ENCODE measurements at regions not wholly inside any gene's neighbourhood (a gene's known extent, or its start where the extent isn't known, plus 50 kb on each side); places are given as distances from the start of the nearest gene placed in this dataset.

DNA sequence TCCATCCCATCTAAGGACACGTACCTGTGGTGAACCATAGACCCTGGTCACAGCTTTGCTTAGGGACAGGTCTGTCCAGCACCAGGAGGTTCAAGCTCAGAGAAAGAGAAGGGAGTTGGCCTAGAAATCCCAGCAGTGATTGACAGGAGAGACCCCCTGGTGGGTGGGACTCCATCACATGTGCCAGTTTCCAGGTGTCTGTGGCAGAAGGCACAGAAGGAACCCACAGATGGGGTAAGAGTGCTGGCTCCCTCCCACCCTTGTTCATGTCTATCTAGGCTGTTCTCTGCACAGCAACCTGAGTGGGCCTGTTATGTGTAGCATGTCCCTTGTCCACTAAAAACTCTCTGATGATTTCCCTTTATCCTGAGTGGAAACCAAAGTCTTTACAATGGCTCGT lies 54.0 kb upstream of the GRB10 start:
- TF ChIP-seq, protein P1, sequence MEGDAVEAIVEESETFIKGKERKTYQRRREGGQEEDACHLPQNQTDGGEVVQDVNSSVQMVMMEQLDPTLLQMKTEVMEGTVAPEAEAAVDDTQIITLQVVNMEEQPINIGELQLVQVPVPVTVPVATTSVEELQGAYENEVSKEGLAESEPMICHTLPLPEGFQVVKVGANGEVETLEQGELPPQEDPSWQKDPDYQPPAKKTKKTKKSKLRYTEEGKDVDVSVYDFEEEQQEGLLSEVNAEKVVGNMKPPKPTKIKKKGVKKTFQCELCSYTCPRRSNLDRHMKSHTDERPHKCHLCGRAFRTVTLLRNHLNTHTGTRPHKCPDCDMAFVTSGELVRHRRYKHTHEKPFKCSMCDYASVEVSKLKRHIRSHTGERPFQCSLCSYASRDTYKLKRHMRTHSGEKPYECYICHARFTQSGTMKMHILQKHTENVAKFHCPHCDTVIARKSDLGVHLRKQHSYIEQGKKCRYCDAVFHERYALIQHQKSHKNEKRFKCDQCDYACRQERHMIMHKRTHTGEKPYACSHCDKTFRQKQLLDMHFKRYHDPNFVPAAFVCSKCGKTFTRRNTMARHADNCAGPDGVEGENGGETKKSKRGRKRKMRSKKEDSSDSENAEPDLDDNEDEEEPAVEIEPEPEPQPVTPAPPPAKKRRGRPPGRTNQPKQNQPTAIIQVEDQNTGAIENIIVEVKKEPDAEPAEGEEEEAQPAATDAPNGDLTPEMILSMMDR (conservative IDR thresholded peaks at IDR 0.05; ENCODE audit: low read length), result no peak
- no peak for DNase-seq (ENCODE audit: low read depth)
- H3K4me3 ChIP-seq (ENCODE audit: low read length), result no peak overlapping the region

DNA sequence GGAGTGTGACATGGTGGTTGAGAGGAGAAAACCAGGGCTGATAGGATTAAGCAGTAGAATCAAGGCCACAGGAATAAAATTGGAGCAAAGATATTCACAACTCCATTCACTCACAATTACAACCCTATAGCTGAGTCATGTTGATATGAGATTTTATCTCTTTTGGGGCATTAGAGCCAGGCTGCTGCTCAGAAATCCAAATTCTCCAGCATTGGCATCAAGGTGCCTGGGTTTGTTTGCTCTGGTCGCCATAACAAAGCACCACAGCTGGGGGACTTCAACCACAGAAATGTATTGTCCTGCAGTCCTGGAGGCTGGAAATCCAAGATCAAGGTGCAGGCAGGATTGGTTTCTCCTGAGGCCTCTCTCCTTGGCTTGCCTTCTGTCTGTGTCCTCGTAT lies 52.5 kb upstream of the GRB10 start:
- no peak overlapping the region for H3K4me3 ChIP-seq (ENCODE audit: low read length)
- no peak for DNase-seq (ENCODE audit: low read depth)
- TF ChIP-seq, protein P1 (conservative IDR thresholded peaks at IDR 0.05; ENCODE audit: low read length), result no peak

DNA sequence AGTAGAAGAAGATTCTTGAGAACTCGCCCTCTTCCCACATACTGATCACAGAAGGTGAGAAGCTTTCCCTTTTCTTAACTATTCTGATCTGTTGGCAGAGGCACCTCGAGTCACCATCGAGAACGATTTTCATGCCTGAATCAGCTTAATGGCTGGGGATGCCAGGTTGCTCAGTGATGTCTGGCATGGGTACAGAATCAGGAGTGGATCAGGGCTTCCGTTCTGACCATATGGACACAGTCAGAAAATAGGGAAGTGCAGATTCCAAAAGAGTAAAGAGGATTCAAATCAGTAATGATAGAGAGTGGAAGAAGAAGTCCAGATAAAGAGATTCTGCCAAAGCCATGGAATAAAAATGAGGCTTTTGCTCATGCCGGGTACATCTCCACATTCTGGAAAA lies 52.0 kb upstream of the GRB10 start:
- TF ChIP-seq, protein P1 (conservative IDR thresholded peaks at IDR 0.05; ENCODE audit: low read length), result no peak
- no peak overlapping the region for H3K4me3 ChIP-seq (ENCODE audit: low read length)
- no peak for DNase-seq (ENCODE audit: low read depth)

DNA sequence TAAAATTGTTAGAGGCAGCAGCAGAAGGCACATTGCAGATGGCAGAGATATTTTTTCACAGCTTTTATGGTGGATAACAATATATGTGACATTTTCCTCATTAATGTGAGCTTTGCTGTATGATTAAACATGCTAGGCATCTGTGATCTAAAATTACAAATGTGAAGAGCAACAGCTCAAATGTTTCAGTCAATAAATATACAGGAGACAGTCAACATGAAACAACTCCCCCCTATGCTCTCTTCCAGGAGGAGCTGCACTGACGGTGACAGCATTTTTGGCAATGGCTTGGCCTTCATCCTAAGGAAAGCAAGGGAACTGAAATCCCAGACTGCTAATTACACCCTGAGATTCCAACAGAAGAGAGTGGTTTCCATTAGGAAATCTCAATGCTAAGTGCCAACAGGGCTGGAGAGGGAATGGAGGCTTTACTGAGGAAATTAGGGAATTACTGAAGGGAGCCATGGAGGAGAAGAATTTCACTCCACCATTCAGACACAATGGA lies 51.4 kb upstream of the GRB10 start:
- DNase-seq (ENCODE audit: low read depth), result no peak
- TF ChIP-seq, protein P1 (conservative IDR thresholded peaks at IDR 0.05; ENCODE audit: low read length), result no peak
- H3K4me3 ChIP-seq (ENCODE audit: low read length), result no peak overlapping the region

DNA sequence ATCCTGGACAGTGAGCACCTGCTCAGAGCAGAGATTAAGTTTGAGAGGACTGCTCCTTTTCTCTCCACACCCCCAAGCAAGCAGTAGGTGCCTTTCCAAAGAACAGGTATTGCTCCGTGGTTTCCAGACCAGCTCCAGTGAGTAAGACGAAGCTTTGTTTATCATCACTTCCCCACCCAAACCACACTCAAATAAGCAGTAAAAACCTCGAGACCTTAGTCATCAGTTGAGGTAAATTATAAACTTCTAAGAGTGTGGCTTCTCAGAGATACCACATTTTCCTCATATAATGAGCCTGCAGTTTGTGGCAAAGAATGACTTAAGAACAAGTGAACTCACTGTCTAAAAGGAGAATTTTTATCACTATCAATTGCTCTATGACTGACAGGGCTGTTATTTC lies 50.0 kb upstream of the GRB10 start:
- peak; percentile 18 for DNase-seq (ENCODE audit: low read depth)
- TF ChIP-seq, protein P1 (conservative IDR thresholded peaks at IDR 0.05; ENCODE audit: low read length), result no peak
- H3K4me3 ChIP-seq (ENCODE audit: low read length), result no peak overlapping the region
